Right atrium auricular region (tissue), 2 donors: ENCODE measurements at regions not wholly inside any gene's neighbourhood (a gene's known extent, or its start where the extent isn't known, plus 50 kb on each side); places are given as distances from the start of the nearest gene placed in this dataset.

Source experiments
- DNase-seq: peaks from one replicate; pipeline ENCODE4 v3.0.0-alpha.2; 2019; ENCODE audit warnings: low spot score
- H3K27ac ChIP-seq, 2 donors: fragments of 200-600 bp; sonication (generic); 1 replicate in 1 of 2; 2 replicates in 1 of 2; pipeline ENCODE4 v1.5.1; 2016 to 2019
- H3K27me3 ChIP-seq, 2 donors: fragments of 200-600 bp; sonication (generic); one replicate each; pipeline versions ENCODE4 v1.5.1 to v1.6.0; 2017 to 2019
- H3K36me3 ChIP-seq: fragments of 200-600 bp; sonication (generic); one replicate; pipeline ENCODE4 v1.5.1; 2016
- H3K4me1 ChIP-seq, 2 donors: fragments of 200-600 bp; sonication (generic); one replicate each; pipeline versions ENCODE4 v1.5.1 to v1.6.0; 2017 to 2019
- H3K4me3 ChIP-seq, 2 donors: fragments of 200-600 bp; sonication (generic); 1 replicate in 1 of 2; 2 replicates in 1 of 2; pipeline ENCODE4 v1.5.1; 2017 to 2019; ENCODE audit warnings: mild to moderate bottlenecking in 1 of 2, moderate library complexity in 1 of 2
- H3K9me3 ChIP-seq, 2 donors: fragments of 200-600 bp; sonication (generic); one replicate each; pipeline ENCODE4 v1.5.1; 2019
- CTCF ChIP-seq, 2 donors: fragments of 200-600 bp; sonication (generic); IDR thresholded peaks; one replicate each; pipeline ENCODE4 v1.5.1; 2019; ENCODE audit warnings: antibody characterized with exemption in 2 of 2

DNA sequence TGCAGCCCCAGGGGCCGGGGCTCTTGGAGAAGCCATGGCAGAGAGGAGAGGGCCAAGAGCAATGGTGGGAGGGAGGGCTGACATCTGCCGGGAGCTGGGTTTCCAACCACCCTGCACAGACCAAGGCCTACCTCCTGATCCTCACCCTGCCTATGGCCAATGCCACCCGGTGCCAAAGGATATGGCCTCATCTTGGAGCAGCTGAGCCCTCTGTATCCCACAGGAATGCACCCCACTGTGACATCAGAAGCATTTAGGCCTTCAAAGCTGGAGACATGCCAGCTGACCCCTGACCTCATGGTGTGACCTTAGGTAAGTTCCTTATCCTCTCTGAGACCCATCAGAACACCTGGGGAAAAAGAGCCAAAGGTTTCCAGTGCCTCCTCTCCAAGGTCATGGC, 113.6 kb upstream of the ZMIZ1 start:
- TF ChIP-seq CTCF (IDR thresholded peaks at IDR 0.05) = no peak
- Histone ChIP-seq H3K4me1 (peaks cover 0 to 22% of the 10 kb centered on the region in 2 donors), H3K27me3 (no peaks in the 10 kb centered on the region), H3K36me3 (no peaks in the 10 kb centered on the region), H3K27ac (no peak overlapping the region), H3K9me3 (no peaks in the 10 kb centered on the region), H3K4me3 (no peak overlapping the region)
- DNase-seq = no peak

GRCh38 chr10:78956391-78956790, 112.4 kb upstream of the ZMIZ1 start:
- H3K9me3 ChIP-seq = no peaks in the 10 kb centered on the region
- H3K27me3 ChIP-seq = no peaks in the 10 kb centered on the region
- H3K4me3 ChIP-seq = no peak overlapping the region
- no peaks in the 10 kb centered on the region for H3K36me3 ChIP-seq
- no peak overlapping the region for H3K27ac ChIP-seq
- no peak for TF ChIP-seq CTCF (IDR thresholded peaks at IDR 0.05)
- no peak for DNase-seq
- peaks cover 0 to 27% of the 10 kb centered on the region in 2 donors for H3K4me1 ChIP-seq

DNA sequence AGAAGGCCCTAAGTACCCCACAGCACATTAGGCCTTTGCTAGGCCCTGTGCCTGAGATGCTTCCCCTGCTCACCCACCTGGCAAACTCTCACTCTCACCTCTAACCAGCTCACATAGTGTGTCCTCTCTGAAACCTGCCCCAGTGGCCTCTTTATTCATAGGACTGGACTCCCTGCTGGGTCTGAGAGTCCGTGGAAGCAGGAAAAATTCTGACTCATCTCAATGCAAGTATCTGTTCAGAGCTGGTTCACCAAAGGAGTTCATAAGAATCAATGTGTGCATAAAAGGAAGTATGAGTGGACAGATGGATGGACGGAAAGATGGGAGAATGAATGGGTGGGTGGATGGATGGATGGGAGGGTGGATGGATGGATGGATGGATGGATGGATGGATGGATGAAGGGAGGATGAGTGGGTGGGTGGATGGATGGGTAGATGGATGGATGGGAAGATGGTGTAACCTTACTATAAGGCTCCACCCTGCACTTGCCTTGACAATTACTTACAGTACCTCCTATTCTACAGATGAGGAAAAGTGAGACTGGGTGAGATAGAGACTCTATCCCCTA, 111.2 kb upstream of the ZMIZ1 start:
- no peak overlapping the region for H3K4me3 ChIP-seq
- H3K36me3 ChIP-seq = no peaks in the 10 kb centered on the region
- DNase-seq = no peak
- no peaks in the 10 kb centered on the region for H3K27me3 ChIP-seq
- H3K4me1 ChIP-seq = peaks cover 0 to 22% of the 10 kb centered on the region in 2 donors
- no peak for TF ChIP-seq CTCF (IDR thresholded peaks at IDR 0.05)
- H3K27ac ChIP-seq = no peak overlapping the region
- H3K9me3 ChIP-seq = no peaks in the 10 kb centered on the region

DNA sequence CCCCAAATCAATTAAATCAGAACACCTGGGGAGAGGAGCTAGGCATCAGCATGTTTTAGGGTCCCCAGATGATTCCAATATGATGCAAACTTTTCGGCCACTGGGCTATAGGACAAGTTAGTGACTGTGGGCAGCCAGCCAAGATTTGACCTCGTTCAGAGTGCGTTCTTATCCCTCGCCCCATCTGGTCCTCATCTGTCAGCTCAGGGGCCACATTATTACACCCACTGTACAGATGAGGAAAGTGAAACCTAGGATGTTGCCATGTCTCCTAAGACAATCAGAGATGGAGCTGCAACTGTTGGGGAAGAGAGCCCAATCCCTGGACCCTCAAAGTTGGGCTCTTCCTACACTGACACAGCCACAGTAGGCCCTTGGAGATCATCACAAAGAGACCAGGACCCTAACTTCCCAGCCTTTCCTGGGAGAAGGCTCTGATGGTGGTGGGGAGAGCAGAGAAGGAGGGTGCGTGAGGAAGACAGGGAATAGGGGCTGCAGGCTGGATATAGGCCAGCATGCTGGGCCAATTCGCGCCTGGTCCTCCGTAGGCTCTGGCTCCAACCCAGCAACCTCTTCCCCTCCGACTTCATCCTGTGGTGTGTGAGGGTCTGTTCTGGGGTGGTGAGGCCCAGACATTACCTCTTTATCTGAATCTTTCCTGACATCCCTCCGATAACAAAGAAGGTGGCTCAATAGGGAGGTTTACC, 109.4 kb upstream of the ZMIZ1 start:
- Histone ChIP-seq H3K36me3 (no peaks in the 10 kb centered on the region), H3K4me1 (peaks cover 0 to 25% of the 10 kb centered on the region in 2 donors), H3K4me3 (no peak overlapping the region), H3K9me3 (no peaks in the 10 kb centered on the region), H3K27me3 (no peaks in the 10 kb centered on the region), H3K27ac (no peak overlapping the region)
- DNase-seq = no peak
- no peak for TF ChIP-seq CTCF (IDR thresholded peaks at IDR 0.05)

- Histone ChIP-seq H3K9me3 (no peaks in the 10 kb centered on the region), H3K4me1 (peaks cover 0 to 25% of the 10 kb centered on the region in 2 donors), H3K4me3 (no peak overlapping the region), H3K27ac (no peak overlapping the region), H3K27me3 (no peaks in the 10 kb centered on the region), H3K36me3 (no peaks in the 10 kb centered on the region)
- no peak for TF ChIP-seq CTCF (IDR thresholded peaks at IDR 0.05)
- no peak for DNase-seq
Measured at GRCh38 chr10:78959924-78960285, 108.9 kb upstream of the ZMIZ1 start.
